Inflammatory macrophage (primary cell): ENCODE measurements at regions not wholly inside any gene's neighbourhood (a gene's known extent, or its start where the extent isn't known, plus 50 kb on each side); places are given as distances from the start of the nearest gene placed in this dataset.
"Not testable (repeated sequence)": the region's sequence is repeated elsewhere in the genome, so short reads cannot be mapped to it uniquely, and the experiment has no call there.

Experiments
- DNase-seq, 2 donors: peaks; one replicate each; pipeline ENCODE4 v3.0.0-alpha.2; 2020 to 2022

DNA sequence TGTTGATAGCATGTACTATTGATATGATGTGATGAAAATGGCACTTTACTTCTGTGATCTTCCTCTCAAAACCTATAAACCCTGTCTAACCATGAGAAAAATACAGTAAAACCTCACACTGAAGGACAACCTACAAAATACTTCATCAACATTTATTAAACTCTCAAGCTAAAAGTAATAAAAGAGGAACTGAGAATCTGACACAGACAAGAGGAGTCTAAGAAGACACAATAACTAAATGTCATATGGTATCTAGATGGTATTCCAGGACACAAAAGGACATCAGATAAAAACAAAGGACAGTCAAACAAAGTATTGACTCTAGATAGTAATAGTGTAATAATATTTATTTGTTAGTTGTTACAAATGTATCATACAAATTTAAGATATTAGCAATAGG is 655.3 kb downstream of the SH3BGRL start:
- no peak for DNase-seq

DNA sequence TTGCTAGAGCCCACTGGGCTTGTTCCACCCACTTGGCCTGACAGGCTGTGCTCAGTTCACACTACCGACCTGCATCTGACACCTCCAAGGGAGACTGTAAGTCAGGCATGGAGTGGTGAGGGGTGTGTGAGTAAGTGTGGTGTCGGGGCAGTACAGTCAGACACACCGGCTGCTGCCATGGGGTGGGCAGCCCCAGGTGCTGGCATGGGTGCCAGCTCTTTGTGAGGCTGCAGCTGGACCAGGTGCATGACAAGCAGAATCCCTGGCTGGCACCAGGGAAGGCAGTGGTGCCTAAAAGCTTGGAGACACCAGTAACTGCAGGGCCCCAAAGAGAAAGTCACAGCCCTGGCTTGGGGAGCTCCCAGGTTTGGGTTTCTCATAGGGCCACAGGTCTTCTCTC is 665.0 kb downstream of the SH3BGRL start:
- DNase-seq = no peak

DNA sequence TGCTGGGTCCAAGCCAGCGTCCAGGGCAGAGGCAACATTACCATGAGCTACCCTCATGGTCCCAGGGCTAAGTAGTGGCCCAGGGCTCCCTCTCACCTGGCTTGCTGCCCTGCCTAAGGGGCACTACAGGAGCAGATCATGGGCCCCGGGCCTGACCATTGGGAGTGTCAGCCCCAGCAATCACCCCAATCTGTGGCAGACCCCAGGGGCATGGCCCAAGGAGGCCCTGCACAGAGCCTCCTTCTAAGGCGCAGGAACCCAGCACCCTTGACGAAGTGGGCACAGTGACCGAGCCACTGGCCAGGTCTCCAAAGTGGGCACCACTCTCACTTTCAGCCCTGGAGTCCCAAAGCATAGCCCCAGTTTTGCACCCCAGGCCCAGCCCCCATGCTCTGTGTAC is 667.1 kb downstream of the SH3BGRL start:
- no peak for DNase-seq

DNA sequence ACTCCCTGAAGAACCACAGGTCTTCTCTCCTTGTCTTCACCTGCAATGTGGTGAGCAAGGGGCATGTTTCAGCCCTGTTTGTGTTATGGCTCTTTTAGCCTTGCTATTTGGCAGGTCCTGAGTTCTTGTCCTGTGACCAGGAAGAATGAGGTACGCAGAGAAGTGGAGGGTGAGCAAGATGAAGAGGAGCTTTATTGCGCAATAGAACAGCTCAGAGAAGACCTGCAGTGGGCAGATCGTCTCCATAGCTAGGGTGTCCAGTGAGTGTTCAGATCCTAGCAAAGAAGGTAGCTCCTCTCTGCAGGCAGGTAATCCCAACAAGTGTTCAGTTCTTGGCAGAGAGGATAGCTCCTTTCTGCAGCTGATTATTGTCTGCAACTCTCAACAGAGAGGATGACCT is 672.9 kb downstream of the SH3BGRL start:
- no peak for DNase-seq

DNA sequence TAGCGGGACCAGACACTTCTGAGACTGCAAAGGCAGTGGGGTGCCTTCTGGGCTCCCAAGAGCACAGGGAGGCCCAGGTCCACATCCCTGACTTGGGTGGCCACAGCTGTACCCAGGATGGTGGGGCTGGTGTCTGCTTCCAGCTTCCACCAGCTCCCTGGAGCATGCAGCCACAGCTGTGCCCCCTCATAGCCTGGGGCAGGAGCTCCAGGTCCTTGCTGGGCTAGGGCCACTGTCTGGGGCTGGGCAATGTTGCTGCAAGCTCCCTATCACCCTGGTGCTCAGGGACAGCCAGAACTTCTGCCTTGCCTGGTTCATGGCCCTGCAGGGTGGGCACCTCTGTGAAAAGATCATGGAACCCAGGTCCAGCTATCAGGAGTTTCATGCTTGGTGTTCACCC is 673.9 kb downstream of the SH3BGRL start:
- DNase-seq = no peak

DNA sequence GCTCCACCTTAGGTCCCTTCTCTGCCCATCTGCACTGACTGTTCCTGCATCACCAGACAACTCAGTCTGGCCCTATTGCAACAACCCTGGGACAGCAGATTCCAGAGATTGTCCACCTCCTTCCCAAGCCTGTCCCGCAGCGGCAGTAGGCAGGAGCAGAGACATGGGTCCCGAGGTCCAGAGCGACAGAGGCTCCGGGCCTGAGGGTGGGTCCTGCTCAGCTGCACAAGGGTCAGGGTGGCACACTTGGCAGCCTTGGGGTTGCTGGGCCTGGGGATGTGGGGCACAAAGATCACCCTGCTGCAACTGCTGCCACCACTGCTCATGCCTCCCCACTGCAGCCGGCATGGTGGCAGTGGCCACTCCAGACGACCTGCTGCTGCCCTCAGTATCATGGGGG is 674.5 kb downstream of the SH3BGRL start:
- DNase-seq = no peak

DNA sequence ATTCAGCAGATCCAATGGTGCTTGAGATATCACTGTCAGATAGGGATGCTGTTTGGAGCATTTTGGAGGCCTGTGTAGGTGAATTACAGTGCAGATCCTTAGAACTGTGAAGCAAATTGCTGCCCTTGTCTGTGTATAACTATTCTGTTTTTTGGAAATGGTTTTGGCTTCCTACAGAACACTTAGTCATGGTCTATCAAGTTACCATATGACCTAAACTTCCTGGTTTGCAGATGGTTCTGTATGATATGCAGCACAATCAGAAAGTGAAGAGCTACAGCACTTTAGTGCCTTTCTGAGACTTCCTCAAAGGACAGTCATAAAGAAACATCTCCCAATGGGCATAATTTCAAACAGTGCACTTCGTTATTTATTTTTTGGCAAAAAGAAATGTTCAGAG is 688.6 kb downstream of the SH3BGRL start:
- no peak for DNase-seq

DNA sequence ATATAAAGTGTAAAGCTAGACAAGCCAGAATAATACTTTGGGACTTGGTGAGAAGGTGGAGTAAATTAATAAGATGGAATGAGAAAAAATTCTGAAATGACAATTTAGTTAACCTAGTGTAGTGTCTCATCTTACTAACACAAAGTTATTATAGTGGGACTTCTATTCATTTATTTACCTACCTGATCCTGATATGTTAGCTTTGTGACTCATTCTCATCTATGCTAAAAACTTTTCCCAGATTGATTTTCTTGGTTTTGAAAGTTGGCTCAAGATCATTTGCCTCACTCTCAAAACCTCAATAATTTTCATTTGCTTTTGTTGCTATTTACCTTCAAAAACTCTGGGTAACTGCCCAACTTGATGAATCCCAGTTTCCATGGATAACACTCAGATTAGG is 698.6 kb downstream of the SH3BGRL start:
- no peak for DNase-seq

DNA sequence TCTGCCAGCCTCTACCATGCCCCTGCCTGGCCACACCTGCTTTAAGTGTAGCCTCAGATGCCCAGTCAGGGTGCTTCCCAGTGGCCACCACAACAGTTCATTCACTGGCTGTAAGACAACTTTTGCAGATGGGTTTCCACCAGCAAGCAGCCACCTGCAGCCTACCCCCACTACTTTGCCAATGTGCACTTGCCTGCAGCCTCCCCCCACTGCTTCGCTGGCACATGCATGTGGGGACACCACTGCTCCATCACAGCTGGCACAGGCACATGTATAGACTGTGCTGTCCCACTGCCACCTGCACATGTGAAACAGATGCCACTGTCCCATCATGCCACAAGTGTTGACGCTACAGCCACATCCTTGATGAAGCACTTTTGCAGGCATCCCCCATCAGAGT is 723.9 kb downstream of the SH3BGRL start:
- no peak for DNase-seq

DNA sequence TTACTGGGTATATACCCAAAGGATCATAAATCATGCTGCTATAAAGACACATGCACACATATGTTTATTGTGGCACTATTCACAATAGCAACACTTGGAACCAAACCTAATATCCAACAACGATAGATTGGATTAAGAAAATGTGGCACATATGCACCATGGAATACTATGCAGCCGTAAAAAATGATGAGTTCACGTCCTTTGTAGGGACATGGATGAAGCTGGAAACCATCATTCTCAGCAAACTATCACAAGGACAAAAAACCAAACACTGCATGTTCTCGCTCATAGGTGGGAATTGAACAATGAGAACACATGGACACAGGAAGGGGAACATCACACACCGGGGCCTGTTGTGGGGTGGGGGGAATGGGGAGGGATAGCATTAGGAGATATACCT is 744.0 kb downstream of the SH3BGRL start:
- DNase-seq = not testable (repeated sequence)

DNA sequence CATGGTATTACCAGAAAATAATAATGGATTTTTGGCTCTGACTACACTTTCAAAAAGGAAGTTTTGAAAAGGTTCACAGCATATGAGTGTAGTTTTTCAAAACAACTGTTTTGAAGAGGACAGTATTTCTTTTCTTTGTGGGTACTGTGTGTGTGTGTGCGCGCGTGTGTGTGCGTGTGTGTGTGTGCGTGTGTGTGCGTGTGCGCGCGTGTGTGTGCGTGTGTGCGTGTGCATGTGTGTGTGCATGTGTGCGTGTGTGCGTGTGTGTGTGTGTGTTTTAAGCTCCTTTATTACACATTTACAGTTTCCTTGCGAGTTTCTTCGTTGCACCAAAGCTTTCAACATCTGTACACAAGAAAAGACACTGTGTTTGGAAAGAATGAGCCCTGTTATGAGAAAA is 755.4 kb downstream of the SH3BGRL start:
- no peak for DNase-seq

DNA sequence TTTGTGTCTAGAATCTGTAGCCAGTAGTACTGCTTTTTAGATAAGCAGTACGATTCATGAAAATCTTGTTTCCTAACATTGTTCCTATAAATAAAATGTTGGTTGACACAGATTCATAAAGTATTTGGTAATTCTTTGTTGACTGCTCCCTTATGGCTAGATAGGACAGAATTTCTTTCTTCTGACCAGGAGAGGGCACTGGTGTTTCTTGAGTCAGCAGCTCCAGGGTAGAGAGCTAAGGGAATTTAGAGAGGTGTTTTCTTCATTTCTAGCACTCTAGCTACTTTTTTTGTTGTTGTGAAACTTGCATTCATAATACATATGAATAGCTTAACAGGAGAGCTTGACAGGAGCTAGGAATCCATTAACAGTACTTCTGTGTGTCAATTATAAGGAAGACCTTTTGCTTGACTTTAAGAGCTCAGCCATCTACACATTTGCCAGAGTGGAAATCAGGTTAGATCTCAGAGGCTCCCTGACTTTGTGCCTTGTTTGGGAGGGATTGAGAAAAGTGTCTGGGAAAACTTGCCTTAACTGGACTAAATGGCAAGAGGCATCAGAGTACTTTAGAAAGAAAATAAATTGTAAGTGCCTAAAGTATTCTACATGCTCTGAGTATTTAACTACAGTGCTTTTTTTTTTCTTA is 756.1 kb downstream of the SH3BGRL start:
- DNase-seq = peak in 1 of 2 donors; percentile 11

DNA sequence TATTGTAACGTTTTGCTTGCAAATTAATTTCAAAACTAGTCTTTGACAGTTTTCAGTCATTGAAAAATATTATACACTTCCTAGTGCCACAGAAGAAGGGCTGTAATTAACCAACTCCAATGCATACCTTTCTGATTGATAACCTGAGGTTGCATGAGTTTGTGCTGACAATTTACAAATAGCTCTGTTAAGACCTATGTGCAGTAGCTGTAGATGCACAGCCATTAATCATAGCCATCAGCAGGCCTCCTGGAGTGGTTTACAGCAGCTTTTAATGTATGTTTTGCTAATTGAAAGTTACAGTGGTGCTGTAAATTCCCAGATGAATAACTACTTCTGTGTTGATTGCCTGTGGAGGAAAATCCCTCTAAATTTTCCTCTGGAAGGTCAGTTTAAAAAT is 758.1 kb downstream of the SH3BGRL start:
- no peak for DNase-seq

DNA sequence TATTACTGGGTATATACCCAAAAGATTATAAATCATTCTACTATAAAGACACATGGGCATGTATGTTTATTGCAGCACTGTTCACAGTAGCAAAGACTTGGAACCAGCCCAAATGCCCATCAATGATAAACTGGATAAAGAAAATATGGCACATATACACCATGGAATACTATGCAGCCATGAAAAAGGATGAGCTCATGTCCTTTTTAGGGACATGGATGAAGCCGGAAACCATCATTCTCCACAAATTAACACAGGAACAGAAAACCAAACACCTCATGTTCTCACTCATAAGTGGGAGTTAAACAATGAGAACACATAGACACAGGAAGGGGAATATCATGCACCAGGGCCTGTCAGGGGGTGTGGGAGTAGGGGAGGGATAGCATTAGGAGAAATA is 772.5 kb downstream of the SH3BGRL start:
- DNase-seq = not testable (repeated sequence)

DNA sequence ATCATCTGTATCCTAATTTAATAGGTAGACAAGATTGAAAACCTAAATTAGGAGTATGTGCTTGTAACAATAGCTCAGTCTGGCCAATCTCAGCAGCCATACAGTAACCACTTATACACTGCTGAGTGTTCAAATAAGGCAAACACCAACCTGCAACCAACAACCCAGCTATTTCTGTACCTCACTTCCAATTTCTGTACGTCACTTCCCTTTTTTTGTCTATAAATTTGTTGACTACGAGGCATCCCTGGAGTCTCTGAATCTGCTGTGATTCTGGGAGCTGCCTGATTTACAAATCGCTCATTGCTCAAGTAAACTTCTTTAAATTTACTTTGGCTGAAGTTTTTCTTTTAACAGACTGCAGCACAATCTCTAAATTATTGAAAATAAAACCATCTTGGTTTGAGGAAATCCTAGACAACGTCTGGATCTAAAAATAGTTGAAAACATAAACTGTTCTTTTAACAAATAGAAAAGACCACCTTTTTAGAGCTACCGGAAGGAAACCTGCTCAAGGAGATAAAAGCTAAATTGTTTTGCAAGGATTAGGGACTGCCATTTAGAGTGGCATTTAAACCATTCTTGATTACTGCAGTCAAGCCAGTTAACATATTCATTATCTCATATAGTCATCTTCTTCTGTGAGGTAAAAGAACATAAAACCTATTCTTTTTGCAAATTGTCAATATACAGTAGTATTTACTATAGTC is 778.1 kb downstream of the SH3BGRL start:
- DNase-seq = no peak

DNA sequence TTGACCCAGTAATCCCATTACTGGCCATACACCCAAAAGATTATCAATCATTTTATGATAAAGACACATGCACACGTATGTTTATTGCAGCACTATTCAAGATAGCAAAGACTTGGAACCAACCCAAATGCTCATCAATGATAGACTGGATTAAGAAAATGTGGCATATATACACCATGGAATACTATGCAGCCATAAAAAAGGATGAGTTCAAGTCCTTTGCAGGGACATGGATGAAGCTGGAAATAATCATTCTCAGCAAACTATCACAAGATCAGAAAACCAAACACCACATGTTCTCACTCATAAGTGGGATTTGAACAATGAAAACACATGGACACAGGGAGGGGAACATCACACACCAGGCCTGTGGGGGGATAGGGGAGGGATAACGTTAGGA is 785.3 kb downstream of the SH3BGRL start:
- DNase-seq = not testable (repeated sequence)

DNA sequence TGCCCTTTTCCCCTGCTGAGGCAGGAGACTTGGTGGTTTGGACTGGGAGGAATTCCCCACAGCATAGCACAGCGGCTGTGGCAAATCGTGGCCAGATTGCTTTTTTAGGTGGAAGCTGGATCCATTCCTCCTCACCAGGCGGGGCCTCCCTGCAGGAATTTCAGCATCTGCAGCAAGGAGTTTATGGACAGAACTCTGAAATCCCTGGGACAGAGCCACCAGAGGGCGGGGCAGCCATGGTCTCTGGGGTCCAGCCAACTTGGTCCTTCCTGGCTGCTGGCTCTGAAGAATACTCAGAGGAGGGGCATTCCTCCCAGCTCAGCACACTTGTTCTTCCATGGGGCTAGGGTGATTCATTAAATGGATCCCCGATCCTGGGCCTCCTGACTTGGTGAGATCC is 794.3 kb downstream of the SH3BGRL start:
- no peak for DNase-seq

DNA sequence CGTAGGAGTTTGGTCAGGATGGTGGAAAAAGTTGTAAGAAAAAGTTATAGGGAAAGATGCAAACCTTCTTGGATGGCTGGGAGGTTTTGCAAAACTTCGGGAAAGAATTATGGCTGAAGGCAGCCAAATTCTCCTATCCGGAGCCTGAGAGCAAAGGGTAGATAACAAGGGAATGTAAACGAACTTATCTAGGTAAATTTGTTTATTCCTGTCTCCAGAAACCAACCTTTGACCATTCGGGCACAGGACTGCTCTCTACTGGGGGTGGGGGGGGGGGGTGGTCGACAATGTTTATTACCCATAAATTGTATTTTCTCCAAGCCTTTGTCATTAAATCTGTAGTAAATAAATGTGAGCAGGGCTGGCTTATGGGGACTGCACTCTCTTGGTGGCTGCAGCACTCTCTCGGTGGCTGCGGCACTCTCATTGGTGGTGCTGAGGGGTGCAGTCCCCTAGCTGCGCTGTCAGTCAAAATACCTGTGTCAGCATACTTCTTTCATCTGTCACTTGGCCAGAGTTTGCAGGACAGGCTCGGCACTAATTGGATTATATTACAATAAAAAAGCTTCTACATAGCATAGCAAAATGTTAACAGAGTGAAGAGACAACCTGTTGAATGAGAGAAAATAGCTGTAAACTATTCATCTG is 827.8 kb downstream of the SH3BGRL start:
- no peak for DNase-seq

DNA sequence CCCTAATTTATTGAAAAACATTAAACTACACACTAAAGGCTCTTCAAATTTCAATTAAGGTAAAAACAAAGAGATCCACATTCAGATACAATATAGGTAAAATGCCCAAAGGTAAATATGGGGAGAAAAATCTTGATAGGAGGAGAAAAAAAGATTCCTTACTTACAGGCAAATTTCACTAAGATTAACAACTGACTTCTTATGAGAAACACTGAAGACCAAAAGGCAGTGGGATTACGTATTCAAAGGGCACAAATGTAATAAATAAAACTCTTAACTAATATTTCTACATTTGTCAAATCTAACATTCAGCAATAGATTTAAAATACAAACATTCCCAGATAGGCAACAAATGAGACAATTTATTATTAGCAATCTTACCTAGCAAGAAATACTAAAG is 829.3 kb downstream of the SH3BGRL start:
- DNase-seq = no peak

DNA sequence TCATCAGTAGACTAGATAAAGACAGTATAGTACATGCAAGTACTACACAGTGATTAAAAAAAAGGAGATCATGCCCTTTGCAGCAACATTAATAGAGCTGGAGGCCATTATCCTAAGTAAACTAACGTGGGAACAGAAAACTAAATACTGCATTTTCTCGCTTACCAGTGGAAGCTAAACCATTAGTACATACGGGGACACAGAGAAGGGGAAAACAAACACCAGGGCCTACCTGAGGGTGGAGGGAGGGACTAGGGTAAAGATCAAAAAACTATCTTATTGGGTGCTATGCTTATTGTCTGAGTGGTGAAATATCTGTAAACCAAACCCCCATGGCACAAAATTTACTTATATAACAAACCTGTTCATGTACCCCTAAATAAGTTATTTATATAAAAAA is 836.9 kb downstream of the SH3BGRL start:
- DNase-seq = no peak

DNA sequence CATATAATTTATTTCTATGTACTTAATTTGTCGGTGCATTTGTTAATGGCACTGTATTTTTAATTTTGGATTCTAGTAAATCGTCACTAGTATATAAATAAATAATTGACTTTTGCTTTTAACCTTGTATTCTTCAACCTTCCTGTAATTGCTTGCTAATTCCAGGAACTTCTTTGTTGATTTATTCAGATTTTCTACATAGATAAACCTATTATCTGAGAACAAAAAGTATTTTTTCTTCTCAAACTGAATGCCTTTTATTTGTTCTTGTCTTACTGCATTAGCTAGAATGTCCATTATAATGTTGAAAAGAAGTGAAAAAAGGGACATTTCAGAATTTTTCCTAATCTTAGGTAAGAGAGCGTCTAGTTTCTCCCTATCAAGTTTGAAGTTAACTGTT is 839.1 kb downstream of the SH3BGRL start:
- DNase-seq = no peak

DNA sequence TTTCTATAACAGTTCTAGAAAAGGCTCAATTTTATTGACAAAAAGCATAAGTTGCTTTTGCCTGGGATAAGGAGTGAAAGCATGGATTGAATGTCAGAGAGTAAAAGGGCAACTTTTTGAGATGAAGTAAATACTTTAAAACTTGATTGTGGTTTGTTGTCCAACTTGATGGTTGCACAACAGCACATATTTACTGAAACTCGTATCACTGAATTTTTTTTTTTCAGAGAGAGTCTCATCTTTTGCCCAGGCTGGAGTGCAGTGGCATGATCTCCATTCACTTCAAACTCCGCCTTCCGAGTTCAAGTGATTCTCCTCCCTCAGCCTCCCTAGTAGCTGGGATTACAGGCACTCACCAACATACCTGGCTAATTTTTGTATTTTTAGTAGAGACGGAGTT is 856.8 kb downstream of the SH3BGRL start:
- DNase-seq = no peak

DNA sequence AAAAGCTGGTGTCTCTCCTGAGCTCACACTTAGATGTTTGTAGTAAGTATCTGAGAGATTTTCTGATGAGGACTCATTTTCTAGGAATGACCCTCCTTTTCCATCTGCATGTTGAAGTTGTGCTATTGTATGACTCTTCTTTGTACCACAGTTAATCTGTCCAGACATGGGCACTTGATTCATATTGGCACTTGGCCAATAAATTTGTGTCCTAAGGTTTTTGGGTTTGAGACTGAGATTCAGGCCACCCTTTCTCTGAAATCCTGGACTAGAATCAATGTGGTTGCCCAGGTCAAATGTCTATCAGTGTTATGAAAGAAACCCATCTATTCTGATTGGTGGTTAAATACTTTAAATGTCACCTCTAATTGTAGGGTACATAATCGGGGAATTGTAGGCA is 869.0 kb downstream of the SH3BGRL start:
- DNase-seq = no peak

DNA sequence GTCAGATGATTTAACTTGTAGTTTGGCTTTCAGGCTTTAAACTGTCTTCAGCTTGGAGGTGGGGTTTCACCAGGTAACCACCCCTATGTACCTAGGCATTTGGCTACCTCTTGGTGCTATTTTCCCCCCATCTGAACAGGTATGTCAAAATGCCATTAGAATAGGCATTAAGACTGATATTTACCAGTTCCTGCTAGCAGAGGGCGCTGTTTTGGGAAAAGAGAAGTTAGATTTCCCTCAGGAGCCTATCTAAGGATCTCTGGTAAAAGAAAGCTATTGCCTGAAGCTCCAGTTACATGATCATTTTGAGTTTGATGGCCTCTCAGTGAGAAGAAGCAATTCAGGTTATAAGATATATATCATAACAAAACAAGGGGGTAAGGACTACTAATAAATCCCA is 879.1 kb downstream of the SH3BGRL start:
- no peak for DNase-seq
